ENCODE measurements at regions not wholly inside any gene's neighbourhood (a gene's known extent, or its start where the extent isn't known, plus 50 kb on each side); places are given as distances from the start of the nearest gene placed in this dataset.
"Not testable (repeated sequence)": the region's sequence is repeated elsewhere in the genome, so short reads cannot be mapped to it uniquely, and the experiment has no call there.

- not testable (repeated sequence) for TF ChIP-seq SMC3 (IDR thresholded peaks at IDR 0.05; ENCODE audit: borderline replicate concordance, low read length); JUND (IDR thresholded peaks at IDR 0.05; ENCODE audit: low read depth, low read length); POLR2AphosphoS5 (IDR thresholded peaks at IDR 0.05; ENCODE audit: low read length); CTCF (IDR thresholded peaks at IDR 0.05 in 2 of 3, conservative IDR thresholded peaks at IDR 0.05 in 1 of 3; ENCODE audit: control insufficient read depth in 2 of 3, extremely low read depth in 1 of 3, insufficient read depth in 1 of 3, low read depth in 3 of 3, low read length in 3 of 3); EZH2 (IDR thresholded peaks at IDR 0.05; ENCODE audit: borderline replicate concordance, control insufficient read depth, low read depth, low read length); POLR2A (IDR thresholded peaks at IDR 0.05; ENCODE audit: low read depth, low read length); BACH1 (IDR thresholded peaks at IDR 0.05; ENCODE audit: borderline replicate concordance); NR2F1 (conservative IDR thresholded peaks at IDR 0.05); HCFC1 (IDR thresholded peaks at IDR 0.05; ENCODE audit: low read length); FOXK2 (IDR thresholded peaks at IDR 0.05); ZSCAN29 (IDR thresholded peaks at IDR 0.05); RFX5 (IDR thresholded peaks at IDR 0.05; ENCODE audit: low read depth, low read length)
- TF ChIP-seq, protein P1, sequence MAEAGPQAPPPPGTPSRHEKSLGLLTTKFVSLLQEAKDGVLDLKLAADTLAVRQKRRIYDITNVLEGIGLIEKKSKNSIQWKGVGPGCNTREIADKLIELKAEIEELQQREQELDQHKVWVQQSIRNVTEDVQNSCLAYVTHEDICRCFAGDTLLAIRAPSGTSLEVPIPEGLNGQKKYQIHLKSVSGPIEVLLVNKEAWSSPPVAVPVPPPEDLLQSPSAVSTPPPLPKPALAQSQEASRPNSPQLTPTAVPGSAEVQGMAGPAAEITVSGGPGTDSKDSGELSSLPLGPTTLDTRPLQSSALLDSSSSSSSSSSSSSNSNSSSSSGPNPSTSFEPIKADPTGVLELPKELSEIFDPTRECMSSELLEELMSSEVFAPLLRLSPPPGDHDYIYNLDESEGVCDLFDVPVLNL (IDR thresholded peaks at IDR 0.05; ENCODE audit: low read depth, low read length) = not testable (repeated sequence)
Observed at GRCh38 chr14:66278418-66278817, 207.8 kb upstream of the CCDC196 start.

Measured in GM12878 (cell line).